Dedifferentiated amniotic fluid mesenchymal stem cell (primary cell): ENCODE measurements at regions not wholly inside any gene's neighbourhood (a gene's known extent, or its start where the extent isn't known, plus 50 kb on each side); places are given as distances from the start of the nearest gene placed in this dataset.

Experiments
- DNase-seq: peaks from one replicate; pipeline ENCODE4 v3.0.0-alpha.2; 2016; ENCODE audit errors: extremely low spot score

DNA sequence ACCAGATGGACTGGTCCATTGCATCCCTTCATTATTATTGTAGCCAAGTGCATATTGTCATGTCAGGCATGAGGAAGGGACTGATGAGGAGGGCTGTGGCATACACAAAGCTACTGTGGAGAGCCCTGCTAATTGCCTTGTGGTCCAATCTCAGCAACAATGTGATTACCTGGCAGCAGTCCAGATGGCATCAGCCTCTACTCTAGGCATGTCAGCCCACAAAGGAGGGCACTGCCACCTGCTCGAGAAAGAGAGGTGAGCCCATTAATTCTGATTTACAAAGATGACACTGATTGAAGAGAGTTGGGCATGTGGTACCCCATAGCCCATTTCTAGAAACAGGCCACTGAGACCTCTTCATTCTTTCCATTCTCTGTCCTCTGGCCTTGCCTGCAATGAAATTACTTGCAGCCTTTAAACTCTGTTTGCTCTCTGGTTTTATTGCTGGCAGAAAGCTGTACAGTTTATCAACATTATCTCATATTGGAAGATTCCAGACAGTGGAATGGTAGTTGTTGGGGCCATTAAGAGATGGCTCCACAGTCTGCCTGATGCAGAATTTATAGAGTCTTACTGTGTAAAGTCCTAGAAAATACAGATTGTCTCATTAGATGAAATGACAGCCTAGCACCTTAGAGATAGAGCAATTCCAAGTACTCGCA lies 307.7 kb downstream of the ARPP21 start:
- no peak for DNase-seq

DNA sequence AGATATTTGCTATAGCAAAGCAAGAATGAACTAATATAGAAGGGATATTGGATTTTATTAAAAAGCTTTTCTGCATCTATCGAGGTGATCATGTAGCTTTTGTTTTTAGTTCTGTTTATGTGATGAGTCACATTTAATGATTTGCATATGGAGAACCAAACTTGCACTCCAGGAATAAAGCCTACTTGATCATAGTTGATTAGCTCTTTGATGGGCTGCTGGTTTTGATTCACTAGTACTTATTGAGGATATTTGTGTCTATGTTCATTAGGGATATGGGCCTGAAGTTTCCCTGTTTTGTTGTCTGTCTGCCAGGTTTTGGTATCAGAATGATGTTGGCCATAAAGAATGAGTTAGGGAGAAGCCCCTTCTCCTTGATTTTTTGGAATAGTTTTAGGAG lies 310.7 kb downstream of the ARPP21 start:
- DNase-seq, result no peak

DNA sequence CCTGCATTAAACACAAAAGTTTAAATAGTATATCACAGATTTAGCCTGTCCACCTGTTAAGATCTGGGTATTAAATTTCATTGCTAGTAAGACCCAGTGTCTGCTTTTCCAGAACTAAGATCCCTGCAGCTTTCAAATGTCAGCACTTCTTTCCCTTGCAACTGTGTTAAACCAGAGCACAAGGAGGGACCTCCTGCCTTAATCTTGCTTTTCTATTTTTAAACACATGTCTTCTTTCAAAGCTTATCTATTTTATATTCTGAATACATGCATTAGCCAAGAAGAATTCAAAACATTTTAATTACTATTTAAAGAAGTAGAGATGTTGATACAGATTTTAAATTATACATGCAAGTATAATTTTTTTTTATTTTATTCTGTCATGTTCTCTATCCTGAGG lies 315.1 kb downstream of the ARPP21 start:
- DNase-seq, result no peak

DNA sequence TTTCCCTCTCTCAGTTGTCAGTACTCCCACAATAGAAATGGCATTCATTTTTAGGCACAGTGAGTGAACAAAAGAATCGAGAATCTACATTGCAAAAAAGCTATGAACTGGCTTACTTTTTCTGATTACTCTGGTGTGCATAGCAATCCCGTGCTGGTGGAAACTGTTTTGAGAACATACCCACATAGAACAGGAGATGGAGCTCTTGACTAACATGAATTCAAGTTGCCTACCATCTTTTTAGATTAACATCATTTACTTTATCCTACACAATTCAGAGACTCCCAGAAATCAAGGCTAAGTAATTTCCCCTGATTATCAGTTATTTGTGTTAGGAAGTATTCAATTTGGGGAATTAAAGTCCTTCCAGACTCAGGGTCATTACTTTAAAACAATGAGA lies 326.6 kb downstream of the ARPP21 start:
- peak; percentile 44 for DNase-seq

DNA sequence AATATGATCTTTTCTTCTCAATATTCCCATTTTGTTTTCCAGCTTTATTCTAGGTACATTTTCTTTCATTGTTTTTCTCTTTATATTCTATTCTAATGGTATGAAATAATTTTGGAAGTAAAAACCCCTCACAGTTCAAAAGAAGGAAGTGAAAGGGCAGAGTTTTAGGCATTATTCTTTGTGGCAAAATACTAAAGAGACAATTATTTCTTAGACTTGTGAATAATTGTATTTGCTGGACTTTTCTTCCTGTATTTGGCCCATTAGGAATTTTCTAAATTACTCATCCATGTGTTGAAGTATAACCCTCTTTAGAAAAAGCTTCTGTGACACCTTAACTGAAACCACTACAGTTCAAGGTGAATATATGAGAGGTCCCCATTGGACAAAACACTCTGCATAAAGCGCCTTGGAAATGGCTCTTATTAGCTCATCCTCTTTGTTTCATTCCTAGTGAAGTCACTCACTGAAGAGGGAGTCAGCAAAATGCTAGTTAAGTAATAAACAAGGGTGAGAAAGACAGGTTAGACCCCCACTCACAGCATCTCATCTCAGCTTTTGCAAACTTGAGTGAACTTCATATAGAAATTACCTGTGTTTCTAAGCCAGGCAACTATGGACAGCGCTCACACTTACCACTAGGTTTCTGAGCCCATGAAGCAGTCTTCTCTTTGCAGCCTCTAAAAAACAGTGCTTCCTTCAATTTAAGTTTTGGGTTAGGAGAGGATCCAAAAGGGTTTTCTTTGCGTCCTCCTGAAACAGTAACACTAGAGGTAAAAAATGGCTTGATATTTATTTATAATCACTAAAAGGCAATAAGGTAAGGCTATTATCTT lies 327.5 kb downstream of the ARPP21 start:
- DNase-seq, result no peak

DNA sequence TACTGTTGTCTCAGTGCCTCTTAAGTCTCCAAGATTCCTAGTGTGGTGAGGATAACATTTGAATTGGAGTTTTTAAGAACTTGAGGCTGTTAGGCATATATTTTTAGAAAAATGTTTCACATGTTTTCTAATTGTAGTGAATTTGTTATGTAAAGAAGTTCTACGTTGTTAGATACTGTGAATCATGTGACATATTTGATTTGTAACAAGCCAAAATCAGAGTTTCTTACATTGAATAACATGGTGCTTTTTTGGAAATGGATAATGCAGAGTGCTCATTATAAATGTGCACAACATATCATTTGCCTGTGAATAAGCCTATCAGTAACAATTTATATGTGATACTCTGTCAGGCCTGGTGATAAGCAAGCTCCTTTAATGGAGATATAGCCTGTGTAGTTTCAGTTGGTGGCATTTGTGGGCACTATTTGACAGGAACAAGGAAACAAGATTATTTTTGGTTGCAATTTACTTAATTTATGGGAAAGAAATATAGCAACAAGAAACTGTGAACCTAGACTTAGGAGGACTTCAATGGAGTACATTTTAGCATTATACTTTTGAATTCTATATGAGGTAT lies 328.8 kb downstream of the ARPP21 start:
- DNase-seq, result no peak

DNA sequence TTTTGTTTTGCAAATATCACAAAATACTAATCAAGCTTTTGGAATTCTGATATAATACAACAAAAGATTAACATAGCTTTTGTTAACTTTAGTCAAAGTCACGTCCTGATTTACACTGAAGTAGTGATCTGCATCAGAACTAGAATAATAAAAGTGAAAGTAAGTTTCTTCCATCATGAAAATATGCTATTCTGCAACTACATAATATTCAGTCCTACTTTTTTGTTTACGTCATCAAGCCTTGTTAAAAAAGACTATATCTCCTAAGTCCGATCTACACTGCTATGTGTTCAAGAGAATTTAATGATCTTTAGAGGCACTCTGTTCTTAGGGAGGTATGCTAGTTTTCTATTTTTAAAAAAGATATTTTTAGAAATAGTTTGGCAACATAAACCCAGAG lies 330.1 kb downstream of the ARPP21 start:
- no peak for DNase-seq

DNA sequence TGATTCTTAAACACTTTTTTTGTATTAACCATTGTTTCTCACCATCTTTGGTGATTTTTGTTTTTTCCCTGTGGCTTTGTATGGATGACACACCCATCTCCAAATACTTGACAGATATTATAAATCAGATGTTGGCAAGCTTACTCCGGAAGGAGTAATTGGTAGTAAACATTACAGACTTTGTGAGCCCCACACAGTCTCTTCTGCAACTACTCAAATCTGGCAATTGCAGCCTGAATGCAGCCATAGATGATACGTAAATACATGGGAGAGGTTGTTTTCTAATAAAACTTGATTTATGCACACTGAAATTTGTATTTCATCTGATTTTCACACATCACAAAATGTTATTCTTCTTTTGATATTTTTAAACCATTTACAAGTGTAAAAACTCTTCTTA lies 331.5 kb downstream of the ARPP21 start:
- DNase-seq, result no peak

DNA sequence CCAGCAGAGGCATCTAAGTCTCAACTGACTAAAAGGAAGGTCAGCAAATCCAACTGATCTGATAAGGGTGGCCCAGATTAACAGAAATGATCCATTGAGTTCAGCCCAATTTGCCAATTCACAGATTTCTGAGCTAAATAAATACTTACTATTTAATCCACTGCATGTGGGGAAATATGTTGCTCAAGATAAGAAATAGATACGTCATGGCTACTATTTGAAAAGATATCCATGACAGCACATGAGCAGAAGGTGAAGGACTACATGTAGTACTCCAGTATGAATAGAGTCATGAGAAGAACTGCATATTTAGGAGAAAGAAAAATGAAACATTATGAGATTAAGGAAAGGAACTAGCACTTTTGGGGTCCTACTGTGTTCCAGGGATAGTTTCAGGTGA lies 332.4 kb downstream of the ARPP21 start:
- no peak for DNase-seq

DNA sequence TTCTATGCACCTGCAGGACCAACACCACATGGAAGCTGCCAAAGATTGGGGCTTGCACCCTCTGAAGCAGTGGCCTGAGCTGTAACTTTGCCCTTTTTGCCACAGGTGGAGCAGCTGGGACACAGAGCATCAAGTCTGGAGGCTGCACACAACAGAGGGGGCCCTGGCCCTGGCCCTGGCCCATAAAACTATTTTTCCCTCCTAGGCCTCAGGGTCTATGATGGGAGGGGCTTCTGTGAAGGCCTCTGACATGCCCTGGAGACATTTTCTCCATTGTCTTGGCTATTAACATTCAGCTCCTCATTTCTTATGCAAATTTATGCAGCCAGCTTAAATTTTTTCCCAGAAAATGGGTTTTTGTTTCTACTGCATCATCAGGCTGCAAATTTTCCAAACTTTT lies 335.5 kb downstream of the ARPP21 start:
- no peak for DNase-seq

DNA sequence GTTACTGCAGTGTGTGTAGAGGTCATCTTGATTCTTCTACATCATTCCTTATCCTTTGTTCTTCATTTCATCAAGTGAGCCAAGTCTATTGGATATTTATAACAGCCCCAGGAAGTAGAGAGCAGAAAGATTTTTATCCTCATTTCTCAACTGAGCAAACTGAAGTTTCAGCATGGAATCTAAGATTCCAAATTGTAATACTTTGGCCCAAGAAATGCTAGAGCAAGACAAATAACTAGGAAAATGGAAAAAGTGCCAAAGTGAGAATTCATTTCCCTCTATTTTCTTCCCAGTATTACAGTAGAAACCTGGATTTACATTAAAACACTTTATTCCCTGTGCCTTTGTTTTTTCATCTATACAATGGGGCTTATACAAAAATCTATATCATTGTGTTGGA lies 346.8 kb downstream of the ARPP21 start:
- no peak for DNase-seq

DNA sequence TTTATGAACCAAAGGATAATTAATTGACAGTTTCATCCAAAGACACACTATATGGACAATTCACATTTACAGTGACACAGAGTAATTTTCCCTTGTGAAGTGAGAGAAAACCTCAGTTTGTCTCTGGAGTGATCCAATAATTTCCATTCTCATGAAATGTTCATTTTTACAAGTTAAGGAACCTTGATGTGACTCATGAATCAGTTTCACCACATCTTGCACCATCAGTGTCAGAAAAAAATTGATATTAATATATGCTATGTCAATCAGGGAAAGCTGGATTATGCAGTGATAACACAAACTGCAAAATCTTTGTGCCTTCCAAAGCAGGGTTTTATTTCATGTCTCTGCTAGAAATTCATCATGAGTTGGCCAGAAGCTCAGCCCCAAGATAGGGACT lies 348.1 kb downstream of the ARPP21 start:
- DNase-seq, result no peak

DNA sequence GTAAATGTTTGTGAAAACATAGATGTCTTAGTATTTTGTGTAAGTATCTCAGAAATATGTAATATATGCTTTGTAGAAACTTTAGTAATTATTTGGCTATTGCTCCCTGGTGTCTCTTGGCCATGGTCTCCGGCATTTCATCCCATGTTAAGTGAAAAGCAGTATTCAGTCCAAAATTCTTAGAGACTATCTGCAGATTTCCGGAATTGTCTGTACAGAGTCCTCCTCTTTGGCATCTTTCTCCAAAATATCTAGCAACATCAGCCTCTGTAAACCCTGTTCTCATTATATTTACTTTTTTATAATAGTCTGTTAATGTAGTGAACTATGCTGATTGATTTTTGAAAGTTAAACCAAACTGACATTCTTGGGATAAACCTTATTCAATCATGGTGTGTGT lies 352.7 kb downstream of the ARPP21 start:
- no peak for DNase-seq

DNA sequence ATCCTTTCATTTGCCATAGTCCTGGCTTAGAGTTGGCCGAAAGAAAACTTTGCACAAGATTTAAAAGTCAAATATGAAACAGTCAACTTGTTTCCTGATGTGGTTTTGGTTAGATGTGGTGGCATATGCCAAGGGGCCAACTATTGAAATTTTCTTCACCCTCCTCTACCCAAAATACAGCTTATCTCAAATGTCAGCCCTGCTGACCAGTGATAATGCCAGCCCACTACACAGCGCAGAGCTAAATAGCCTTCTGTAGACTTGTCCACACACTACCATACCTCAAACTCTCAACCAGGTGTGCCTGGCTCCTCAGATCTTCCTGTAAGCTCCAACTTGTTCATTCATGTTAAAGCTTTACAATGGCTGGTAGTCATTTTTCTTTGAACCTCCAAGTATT lies 368.5 kb upstream of the STAC start:
- DNase-seq, result no peak

DNA sequence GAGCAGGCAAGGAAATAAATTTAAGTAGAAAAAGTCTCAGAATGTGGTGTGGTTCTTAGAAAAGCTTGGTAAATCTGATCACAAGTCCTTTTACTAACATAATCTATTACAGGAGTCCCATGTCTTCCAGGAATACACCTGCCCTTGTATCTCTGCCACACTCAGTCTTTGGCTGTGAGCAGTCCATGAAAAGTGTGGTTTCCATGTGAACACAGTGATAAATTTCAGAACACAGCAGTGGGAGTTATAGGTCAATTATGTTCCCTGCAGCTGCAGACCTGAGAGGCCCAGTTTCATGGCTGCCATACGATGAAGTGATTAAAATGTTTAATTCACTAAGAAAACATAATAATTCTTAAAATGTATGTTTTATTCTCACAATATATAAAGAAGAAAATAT lies 366.9 kb upstream of the STAC start:
- no peak for DNase-seq

DNA sequence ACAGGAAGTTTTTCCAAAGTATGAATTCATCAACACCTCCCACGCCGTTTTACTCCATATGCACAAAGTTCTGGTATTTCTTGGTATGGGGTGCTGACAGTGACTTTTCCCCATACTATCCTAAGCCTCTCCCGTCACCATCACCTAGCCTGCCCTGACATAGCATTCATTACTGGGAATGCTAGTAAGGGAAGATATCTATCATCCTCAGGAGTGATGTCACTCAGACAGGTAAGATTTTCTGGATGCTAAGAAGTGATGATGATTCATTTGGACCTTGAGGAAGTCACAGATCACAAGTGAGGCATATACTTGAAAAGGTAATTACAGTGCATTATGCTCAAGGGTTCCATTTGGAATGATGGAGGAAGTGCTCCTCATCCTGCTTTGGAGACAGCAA lies 355.1 kb upstream of the STAC start:
- DNase-seq, result no peak

DNA sequence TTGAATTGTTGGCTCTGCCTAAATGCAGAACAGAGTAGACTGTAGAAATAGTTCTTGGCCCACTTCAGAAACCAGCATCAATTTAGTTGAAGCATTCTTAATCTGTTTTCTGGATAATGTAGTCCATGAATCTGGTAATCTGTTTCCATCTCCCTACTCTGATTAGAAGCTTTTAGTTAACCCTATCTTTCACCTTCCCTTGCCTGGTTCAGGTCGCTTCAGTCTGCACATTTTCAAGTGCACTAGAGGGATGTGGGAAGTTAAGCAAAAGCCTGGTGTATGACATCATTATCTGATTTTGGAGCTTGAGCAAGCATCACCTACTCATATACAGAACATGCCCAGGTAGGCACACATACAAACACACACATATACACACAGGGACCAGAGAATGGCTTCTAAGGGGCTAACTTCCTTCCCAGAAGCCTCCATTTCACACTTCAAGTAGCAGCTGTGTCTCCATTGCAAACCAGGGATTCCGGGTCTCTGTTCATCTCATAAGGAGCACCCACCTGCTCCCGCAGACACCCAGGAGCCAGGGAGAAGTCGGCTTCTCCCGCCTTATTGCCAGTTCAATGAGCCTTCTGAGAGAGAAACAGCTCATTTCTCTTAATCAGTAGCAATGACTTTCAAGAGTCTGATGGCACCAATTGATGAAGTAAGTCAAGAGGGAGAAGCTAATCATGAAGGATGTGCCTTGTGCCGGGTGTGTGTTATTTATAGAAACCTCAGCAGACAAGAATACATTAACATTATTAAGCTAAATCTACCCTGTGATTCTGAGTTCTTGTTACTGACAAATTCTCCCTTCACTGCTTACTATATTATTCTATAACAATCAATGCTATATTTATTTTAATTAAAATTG lies 347.9 kb upstream of the STAC start:
- no peak for DNase-seq

DNA sequence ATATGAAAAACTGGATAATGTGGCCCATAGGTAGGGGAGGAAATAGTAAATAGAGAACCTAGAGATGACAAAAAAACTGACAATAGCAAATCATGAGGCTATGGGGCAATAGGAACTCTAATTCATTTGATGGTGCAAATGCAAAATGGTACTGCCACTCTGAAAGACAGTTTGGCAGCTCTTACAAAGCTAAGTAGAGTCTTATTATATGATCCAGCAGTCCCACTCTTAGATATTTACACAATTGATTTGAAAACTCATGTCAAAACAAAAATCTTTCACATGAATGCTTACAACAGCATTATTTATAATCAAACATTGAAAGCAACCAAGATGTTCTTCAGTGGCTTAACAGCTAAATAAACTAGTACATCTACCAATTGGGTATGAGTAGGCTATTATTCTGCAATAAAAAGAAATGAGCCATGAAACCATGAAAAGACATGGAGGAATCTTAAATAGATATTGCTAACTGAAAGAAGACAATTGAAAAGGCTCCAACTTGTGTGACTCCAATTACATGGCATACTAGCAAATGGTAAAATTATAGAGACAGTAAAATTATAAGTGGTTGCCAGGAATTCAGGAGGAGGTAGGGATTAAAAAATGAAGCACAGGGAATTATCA lies 321.8 kb upstream of the STAC start:
- no peak for DNase-seq

DNA sequence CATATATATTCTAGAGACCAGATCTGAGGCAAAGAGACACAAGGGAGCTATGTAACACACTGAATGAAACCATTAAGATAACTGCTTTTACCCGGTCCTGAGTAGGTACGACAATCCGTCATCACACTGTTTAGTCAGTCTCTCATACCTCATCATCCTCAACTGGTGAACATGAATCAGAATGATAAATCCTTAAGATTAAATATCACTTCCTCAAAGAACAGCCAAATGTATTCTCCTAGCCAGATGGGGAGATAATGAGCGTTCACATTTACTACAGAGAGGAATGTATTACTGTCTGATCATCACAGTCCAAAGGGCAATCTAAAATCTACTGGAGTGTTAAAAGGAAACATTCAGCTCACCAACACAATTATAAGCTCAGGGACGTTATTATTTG lies 319.4 kb upstream of the STAC start:
- DNase-seq, result no peak

DNA sequence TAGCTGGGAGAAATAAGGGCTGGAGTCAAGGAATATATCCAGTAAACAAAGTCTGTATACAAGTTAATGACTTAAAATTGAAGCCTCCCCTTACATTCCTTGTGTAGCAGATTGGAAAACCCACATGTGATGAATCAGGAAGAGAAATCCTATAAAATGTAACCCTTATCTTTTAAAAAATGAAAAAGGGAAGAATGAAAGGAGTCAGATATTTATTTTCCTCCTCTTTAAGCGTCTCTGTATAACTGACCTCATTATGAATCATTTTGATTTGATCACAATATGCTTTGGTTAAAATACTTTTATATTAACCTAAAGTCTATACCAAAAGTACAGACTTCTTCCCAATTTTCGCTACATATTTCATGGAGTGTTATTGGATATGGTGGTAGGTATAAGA lies 316.3 kb upstream of the STAC start:
- DNase-seq, result no peak

DNA sequence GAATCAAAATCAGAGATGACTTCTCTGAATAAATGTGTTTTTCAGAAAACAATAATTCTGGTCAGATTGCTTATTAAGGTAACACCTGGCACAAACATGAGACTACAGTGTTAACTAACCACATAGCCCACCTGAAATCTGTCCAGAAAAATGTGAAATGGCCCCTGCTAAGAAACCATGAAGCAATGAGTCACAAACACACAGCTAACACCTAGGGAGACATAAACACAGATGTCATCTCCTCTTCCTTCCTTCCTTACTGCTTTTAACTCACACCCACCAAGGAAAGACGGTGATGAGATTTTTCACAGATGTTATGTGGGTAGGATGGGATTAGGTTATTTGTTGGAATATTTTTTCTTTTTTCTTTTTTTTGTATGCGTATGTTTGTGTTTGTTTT lies 315.0 kb upstream of the STAC start:
- DNase-seq, result no peak

DNA sequence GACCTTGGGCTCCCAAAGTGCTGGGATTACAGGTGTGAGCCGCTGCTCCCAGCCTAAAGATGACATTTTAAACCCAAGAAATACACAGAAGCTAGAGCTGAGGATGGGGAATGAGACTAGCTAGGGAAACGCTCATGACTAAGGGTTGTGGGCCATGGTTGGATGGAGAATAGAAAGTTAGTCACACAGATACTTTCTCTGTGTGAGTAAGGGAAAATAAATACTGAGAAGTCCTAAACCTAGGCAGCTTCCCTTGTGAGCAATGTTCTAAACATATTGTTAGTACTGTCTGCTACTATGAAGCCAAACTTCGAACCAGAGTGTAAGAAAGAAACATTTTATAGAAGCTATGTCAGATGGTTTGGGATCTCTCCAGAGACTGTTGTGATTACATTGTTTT lies 304.8 kb upstream of the STAC start:
- no peak for DNase-seq
